ENCODE measurements at regions not wholly inside any gene's neighbourhood (a gene's known extent, or its start where the extent isn't known, plus 50 kb on each side); places are given as distances from the start of the nearest gene placed in this dataset.

DNA sequence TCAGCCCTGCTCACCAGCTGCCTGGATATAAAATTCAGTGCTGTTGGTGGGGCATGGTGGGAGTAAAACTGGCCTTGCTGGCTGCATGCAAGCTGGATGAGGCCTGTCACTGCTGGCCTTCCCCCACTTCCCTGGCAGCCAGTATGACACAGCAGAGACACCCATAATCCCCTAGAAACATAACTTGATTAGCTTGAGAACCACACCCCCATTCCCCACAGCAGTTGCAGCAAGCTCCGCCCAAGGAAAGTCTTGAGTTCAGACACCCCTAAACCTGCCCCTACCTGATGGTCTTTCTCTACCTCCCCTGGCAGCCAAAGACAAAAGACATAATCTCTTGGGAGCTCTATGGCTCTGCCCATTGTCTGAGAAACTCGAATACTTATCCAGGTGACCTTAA lies 405.1 kb upstream of the NECTIN3 start:
- TF ChIP-seq CTCF (IDR thresholded peaks at IDR 0.05) (no peak), POLR2A (IDR thresholded peaks at IDR 0.05) (no peak)

Measured in Peyer's patch (tissue), 4 donors.